ENCODE measurements at regions not wholly inside any gene's neighbourhood (a gene's known extent, or its start where the extent isn't known, plus 50 kb on each side); places are given as distances from the start of the nearest gene placed in this dataset.

DNA sequence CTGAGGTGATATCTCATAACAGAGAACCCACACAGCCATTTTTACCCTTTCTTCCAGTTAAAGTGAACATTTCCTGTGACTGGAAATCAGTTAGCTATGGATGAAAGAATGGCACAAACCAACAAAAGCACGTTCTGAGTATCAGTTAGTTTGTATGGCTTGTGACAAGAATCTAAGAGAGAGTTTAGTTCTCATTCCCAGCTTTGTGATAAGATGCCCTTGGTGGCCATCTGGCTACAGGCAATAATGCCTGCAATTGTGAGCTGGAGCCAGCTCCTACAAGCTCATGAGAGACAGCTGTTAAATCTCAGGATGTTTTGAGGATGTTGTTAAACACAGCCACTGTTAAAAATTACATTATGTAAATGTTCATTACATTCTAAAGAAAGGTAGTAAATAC, 122.0 kb upstream of the FRMD6 start:
- DNase-seq (ENCODE audit: insufficient read length) = no peak
- TF ChIP-seq POLR2A (IDR thresholded peaks at IDR 0.05; ENCODE audit: low read depth, low read length) (no peak), POLR2AphosphoS5 (IDR thresholded peaks at IDR 0.05; ENCODE audit: low read depth, low read length) (no peak), TAF1 (IDR thresholded peaks at IDR 0.05; ENCODE audit: borderline replicate concordance, low read depth, low read length) (no peak)
- no peak for FAIRE-seq

DNA sequence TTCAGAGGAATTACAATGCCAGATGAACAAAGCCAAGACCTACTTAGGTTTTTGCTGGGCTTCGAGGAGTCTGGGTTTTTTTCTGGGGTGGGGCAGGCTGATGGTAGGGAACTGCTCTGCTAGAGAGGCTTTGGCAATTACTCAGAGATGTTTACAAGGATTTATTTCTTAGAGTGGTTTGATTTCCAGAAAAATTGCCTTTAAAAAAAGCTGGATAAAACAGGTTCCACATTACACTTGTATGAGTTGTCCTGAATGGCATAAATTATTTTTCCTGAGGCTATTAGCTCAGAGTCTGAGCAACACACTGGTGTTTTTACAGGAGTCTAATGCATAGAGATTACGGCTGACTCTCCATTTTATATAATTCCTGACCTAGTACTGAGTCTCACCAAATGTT, 118.5 kb upstream of the FRMD6 start:
- FAIRE-seq (no peak), DNase-seq (ENCODE audit: insufficient read length) (no peak)
- no peak for TF ChIP-seq POLR2AphosphoS5 (IDR thresholded peaks at IDR 0.05; ENCODE audit: low read depth, low read length)
- TF ChIP-seq TAF1 (IDR thresholded peaks at IDR 0.05; ENCODE audit: borderline replicate concordance, low read depth, low read length) = no peak
- TF ChIP-seq POLR2A (IDR thresholded peaks at IDR 0.05; ENCODE audit: low read depth, low read length) = no peak

DNA sequence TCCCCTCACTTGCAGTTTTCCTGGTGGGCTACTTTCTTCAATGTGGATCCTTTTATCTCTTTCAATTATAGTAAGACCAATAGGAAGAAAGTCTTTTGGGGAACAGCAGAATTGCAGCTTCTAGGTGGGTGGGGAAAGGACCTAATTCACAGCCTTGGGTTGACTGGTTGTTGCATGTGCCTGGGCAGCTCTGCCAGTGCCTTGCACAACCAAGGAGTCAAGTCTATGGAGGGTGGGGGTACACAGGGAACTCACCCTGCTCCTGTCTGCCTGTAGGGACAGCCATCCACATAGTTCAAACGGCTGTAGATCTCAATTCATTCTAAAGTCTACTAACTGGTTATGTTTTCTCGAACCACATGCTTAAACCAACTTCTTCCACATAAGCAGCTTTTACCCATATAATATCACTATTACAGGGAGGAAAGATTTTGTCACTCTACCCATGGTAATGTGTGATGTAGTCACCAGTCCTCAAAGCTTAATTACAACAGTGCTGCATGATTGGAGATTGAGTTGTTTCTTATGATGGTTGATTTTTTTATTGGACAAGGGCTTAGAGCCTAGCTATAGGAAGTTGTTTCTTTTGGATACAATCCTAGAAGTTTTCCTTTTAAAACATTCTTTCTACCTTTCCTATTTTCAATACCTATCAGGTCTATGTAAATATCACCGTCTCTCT, 117.7 kb upstream of the FRMD6 start:
- FAIRE-seq (no peak), DNase-seq (ENCODE audit: insufficient read length) (no peak)
- TF ChIP-seq POLR2A (IDR thresholded peaks at IDR 0.05; ENCODE audit: low read depth, low read length) (no peak), TAF1 (IDR thresholded peaks at IDR 0.05; ENCODE audit: borderline replicate concordance, low read depth, low read length) (no peak), POLR2AphosphoS5 (IDR thresholded peaks at IDR 0.05; ENCODE audit: low read depth, low read length) (no peak)

- no peak for TF ChIP-seq TAF1 (IDR thresholded peaks at IDR 0.05; ENCODE audit: borderline replicate concordance, low read depth, low read length)
- no peak for TF ChIP-seq POLR2AphosphoS5 (IDR thresholded peaks at IDR 0.05; ENCODE audit: low read depth, low read length)
- FAIRE-seq = no peak
- no peak for DNase-seq (ENCODE audit: insufficient read length)
Observed at GRCh38 chr14:51534610-51535011, 117.1 kb upstream of the FRMD6 start.

GRCh38 chr14:51535443-51536044, 116.2 kb upstream of the FRMD6 start:
- DNase-seq (ENCODE audit: insufficient read length) = no peak
- TF ChIP-seq POLR2AphosphoS5 (IDR thresholded peaks at IDR 0.05; ENCODE audit: low read depth, low read length) (no peak), POLR2A (IDR thresholded peaks at IDR 0.05; ENCODE audit: low read depth, low read length) (no peak), TAF1 (IDR thresholded peaks at IDR 0.05; ENCODE audit: borderline replicate concordance, low read depth, low read length) (no peak)
- FAIRE-seq = no peak

DNA sequence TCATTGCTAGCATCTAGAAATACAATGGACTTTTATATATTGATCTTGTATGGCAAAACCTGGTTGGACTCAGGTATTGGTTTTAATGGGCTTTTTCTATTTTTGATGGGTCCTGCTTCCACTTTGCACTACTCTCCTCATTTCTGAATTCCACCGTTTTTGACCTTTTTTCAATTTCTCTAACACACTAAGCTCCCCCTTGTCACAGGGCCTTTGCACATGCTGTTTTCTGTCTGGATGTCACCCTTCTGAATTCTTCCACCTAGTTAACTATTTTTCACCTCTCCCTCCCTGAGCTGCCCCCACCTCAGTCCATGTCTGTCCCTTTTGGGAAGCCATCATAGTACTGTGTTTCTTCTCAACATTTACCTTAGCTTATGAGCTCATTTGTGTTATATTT, 112.7 kb upstream of the FRMD6 start:
- FAIRE-seq (no peak), DNase-seq (ENCODE audit: insufficient read length) (no peak)
- TF ChIP-seq TAF1 (IDR thresholded peaks at IDR 0.05; ENCODE audit: borderline replicate concordance, low read depth, low read length) = no peak
- no peak for TF ChIP-seq POLR2AphosphoS5 (IDR thresholded peaks at IDR 0.05; ENCODE audit: low read depth, low read length)
- TF ChIP-seq POLR2A (IDR thresholded peaks at IDR 0.05; ENCODE audit: low read depth, low read length) = no peak

DNA sequence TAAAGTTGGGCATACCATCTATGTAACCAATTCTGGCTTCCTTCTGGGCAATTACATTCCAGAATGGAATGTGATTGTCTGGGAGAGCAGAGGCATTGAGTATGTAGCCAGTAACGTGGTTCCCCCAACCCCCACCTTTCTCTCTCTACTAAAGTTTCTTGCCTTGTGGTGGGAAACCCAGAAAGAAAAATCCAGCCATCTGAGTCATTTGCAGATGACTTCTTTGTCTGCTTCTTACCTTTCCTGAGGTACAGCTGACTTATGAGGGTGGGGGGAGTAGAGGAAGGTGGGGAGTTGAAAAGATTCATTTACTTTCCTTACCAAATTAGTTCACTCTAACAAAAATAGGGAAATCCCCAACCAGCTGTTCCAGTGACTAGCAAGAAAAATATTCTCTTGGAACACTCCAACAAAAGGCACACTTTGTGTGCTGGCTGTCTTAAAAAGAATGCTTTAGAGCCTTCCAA, 112.1 kb upstream of the FRMD6 start:
- FAIRE-seq = no peak
- DNase-seq (ENCODE audit: insufficient read length) = no peak
- TF ChIP-seq TAF1 (IDR thresholded peaks at IDR 0.05; ENCODE audit: borderline replicate concordance, low read depth, low read length) = no peak

DNA sequence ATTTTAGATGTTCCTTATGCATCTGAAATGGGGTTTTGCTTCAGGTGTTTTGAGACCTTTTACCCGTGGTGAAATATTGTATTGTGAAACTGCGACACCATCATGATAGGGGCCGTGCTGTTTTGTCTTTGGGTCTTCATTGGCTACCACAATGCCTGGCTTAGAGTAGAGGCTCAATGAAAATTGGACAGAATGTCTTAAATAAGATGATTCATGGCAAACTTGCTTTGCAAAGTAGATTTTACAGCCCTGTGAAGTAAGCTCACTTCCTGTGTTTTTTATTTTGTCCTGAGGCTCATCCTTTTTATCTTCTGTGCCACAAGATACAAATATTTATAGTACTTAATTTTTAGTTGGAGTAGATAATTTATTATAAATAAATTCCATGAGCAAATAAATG, 111.3 kb upstream of the FRMD6 start:
- TF ChIP-seq TAF1 (IDR thresholded peaks at IDR 0.05; ENCODE audit: borderline replicate concordance, low read depth, low read length) = no peak
- no peak for TF ChIP-seq POLR2AphosphoS5 (IDR thresholded peaks at IDR 0.05; ENCODE audit: low read depth, low read length)

GRCh38 chr14:51544471-51544870, 107.2 kb upstream of the FRMD6 start:
- FAIRE-seq (no peak), DNase-seq (ENCODE audit: insufficient read length) (no peak)
- TF ChIP-seq POLR2A (IDR thresholded peaks at IDR 0.05; ENCODE audit: low read depth, low read length) = no peak
- TF ChIP-seq POLR2AphosphoS5 (IDR thresholded peaks at IDR 0.05; ENCODE audit: low read depth, low read length) = no peak
- TF ChIP-seq TAF1 (IDR thresholded peaks at IDR 0.05; ENCODE audit: borderline replicate concordance, low read depth, low read length) = no peak

More for the DNA sequence above, 111.3 kb upstream of the FRMD6 start:
- FAIRE-seq (no peak), DNase-seq (ENCODE audit: insufficient read length) (no peak)

- TF ChIP-seq TAF1 (IDR thresholded peaks at IDR 0.05; ENCODE audit: borderline replicate concordance, low read depth, low read length) (no peak), POLR2A (IDR thresholded peaks at IDR 0.05; ENCODE audit: low read depth, low read length) (no peak), POLR2AphosphoS5 (IDR thresholded peaks at IDR 0.05; ENCODE audit: low read depth, low read length) (no peak)
- FAIRE-seq = no peak
- DNase-seq (ENCODE audit: insufficient read length) = no peak
Observed at GRCh38 chr14:51544901-51545300, 106.8 kb upstream of the FRMD6 start.

- no peak for FAIRE-seq
- DNase-seq (ENCODE audit: insufficient read length) = no peak
- TF ChIP-seq POLR2AphosphoS5 (IDR thresholded peaks at IDR 0.05; ENCODE audit: low read depth, low read length) = no peak
- no peak for TF ChIP-seq TAF1 (IDR thresholded peaks at IDR 0.05; ENCODE audit: borderline replicate concordance, low read depth, low read length)
- no peak for TF ChIP-seq POLR2A (IDR thresholded peaks at IDR 0.05; ENCODE audit: low read depth, low read length)
Observed at GRCh38 chr14:51545396-51545795, 106.3 kb upstream of the FRMD6 start.

- TF ChIP-seq TAF1 (IDR thresholded peaks at IDR 0.05; ENCODE audit: borderline replicate concordance, low read depth, low read length) = no peak
- no peak for TF ChIP-seq POLR2AphosphoS5 (IDR thresholded peaks at IDR 0.05; ENCODE audit: low read depth, low read length)
- no peak for TF ChIP-seq POLR2A (IDR thresholded peaks at IDR 0.05; ENCODE audit: low read depth, low read length)
- DNase-seq (ENCODE audit: insufficient read length) (no peak), FAIRE-seq (no peak)
Observed at GRCh38 chr14:51546099-51546498, 105.6 kb upstream of the FRMD6 start.
